Epithelial cell of prostate (primary cell): ENCODE measurements at regions not wholly inside any gene's neighbourhood (a gene's known extent, or its start where the extent isn't known, plus 50 kb on each side); places are given as distances from the start of the nearest gene placed in this dataset.

Experiments
- DNase-seq: peaks from one replicate; pipeline ENCODE4 v3.0.0-alpha.2; 2011; ENCODE audit warnings: low read depth, low spot score
- H3K27ac ChIP-seq: fragments of 450-650 bp; 2 replicates; pipeline ENCODE4 v1.5.1; 2017; ENCODE audit warnings: mild to moderate bottlenecking

DNA sequence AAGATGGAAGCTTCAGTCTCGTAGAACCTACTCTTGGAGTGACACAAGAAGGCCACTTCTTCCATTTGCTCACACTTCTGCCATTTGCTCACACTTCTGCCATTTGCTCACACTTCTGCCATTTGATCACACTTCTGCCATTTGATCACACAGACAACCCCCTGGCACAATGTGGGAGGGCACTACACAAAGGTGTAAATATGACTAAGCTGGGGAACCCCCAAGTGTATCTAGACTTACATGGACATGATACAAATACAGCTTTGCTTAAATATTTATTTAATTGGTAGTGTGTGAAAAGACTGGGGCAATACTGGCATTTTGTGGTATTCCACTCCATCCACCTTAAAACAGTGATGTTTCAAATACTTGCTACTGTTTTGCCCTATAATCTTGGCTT lies 296.2 kb upstream of the PPFIA2 start:
- no peak for DNase-seq
- no peak overlapping the region for H3K27ac ChIP-seq

DNA sequence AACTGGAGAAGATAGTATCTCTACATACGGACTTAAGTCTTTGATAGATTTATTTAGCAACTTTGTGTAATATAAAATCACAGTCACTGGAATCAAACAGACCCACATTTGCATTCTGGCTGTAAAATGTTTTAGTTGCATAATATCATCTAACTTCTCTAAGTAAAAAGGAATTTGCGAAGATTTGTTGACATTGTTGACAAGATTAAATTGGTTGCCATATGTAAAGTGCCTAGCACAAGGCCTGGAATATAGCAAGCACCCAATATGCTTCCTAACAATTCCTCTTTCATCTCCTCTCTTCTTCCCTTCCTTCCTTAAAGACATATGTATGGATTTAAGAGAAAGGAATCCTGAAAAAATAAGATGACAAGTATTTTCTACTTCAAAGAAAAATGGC lies 295.4 kb upstream of the PPFIA2 start:
- no peak for DNase-seq
- no peak overlapping the region for H3K27ac ChIP-seq

DNA sequence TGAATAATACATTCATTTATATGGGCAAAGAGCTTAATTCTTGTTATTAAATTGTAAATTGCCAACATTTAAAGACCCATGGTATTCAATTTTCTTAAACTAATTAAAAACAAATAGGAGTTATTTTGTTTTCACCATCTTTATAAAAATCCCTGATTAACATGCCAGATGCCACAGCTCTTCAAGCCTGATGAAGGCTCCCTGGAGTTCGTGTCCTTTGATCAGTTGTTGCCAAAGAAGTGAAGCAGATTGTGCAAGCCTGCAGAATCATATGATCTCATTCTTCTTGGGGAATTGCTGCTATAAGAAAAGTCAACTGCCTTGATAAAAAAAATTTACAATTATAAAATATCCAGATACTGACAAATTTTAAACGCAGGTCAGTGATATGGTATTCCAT lies 288.3 kb upstream of the PPFIA2 start:
- no peak for DNase-seq
- H3K27ac ChIP-seq, result no peak overlapping the region

DNA sequence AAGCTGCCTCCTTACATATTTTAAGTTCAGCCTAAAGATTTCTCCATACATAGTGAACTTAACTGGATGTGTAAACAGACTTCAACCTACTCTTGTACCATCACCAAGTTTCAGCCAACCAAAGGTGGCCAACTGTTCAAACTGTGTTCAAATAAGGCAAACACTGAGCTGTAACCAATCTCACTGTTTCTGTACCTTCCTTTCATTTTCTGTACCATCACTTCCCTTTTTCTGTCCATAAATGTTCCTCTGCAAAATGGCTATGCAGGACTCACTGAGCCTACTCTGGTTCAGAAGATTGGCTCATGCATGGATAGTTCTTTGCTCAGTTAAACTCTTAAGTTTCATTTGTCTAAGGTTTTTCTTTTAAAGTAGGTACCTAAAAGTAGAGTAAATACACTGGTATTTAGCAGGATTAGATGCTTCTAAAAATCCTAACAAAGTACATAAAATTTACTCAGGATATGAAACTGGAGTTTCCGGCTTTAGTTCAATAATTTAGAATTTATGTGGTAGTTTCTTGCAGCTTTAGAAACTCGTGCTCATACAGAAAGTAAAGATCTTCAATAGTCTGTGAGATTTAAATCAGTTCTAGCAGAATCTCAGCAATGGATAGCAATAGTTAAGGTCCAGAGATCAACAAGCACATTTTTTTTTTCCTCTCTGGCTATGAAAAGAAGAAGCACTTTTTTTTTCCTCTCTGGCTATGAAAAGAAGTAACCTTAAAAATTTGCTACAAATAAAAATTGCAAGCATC lies 282.0 kb upstream of the PPFIA2 start:
- no peak overlapping the region for H3K27ac ChIP-seq
- no peak for DNase-seq

DNA sequence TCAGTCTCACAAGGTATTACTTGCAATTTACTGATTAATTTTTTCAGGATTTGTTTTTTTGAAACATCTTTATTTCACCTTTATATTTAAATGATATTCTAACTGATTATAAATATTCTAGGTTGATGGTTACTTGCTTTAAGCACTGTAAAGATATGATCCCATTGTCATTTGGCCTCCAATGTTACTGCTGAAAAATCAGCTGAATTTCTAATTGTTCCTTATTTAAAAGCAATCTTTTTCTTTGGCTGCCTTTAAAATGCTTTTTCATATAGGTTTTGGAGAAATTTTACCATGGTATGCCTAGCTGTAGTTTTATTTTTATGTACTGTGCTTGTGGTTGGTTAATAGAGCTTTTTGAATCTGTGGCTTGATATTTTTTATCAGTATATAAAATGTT lies 275.6 kb upstream of the PPFIA2 start:
- no peak overlapping the region for H3K27ac ChIP-seq
- no peak for DNase-seq

DNA sequence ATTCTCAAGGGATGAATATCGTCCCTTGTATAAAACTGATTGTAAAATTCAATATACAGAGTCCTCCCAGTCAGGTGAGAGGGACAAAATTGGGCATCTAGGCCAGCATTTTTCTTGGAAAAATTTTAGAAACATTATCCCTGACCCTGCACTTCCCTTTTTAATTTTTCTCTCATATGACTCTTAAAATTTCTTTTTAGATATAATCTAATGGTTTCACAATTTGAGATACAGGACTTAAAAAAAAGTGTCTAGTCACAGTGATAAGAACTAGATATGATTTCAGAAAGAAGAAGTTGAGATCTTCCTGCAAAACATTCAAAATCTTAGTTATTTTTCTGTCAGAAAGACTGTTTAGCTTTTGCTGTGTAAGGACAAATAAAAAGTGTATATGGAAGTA lies 270.8 kb upstream of the PPFIA2 start:
- no peak for DNase-seq
- H3K27ac ChIP-seq, result no peak overlapping the region

DNA sequence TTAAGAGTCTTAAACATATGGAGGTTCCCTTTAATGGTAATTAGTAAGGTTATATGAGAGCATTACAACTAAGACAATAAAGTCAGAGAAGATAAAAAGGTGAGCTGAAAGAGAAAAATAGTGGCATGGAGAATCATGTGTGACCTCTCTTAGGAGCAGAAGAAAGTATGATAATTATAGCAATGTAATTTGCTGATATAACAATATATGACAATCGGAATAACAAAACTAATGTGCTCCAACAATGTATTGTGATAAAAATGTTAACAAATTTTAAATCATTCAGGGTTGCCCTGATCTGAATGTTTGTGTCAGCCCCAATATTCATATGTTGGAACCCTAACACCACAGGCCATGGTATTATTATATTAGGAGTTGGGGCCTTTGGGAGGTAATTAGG lies 269.6 kb upstream of the PPFIA2 start:
- no peak overlapping the region for H3K27ac ChIP-seq
- no peak for DNase-seq

DNA sequence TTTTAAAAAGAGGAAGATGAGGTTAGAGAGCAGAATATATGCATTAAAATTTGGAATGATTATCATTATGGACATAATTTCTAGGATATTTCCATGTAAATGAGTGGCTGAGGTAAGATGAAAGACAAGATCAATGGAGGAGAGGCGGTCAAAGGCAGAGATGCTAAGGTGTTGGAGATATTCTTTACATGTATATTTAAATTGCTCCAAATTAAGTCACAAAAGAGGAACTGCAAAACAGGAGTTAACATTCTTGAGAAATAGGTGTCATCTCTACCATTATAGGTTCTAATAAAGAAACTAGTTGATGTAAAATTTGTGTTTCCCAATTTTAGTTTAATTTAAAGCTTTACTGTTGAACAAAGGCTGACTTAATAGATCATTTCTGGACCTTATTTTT lies 268.5 kb upstream of the PPFIA2 start:
- H3K27ac ChIP-seq, result no peak overlapping the region
- no peak for DNase-seq

DNA sequence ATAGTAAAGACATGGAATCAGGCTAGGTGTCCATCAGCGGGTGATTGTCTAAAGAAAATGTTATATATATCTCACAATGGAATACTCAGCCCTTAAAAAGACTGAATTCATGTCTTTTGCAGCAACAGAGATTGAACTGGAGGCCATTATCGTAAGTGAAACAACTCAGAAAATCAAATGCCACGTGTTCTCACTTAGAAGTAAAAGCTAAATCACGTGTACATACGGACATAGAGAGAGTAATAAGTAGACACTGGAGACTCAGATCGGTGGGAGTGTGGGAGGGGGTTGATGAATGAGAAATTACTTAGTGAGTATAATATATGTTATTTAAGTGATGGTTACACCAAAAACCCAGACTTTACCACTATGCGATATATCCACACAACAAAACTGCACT lies 266.3 kb upstream of the PPFIA2 start:
- no peak for DNase-seq

DNA sequence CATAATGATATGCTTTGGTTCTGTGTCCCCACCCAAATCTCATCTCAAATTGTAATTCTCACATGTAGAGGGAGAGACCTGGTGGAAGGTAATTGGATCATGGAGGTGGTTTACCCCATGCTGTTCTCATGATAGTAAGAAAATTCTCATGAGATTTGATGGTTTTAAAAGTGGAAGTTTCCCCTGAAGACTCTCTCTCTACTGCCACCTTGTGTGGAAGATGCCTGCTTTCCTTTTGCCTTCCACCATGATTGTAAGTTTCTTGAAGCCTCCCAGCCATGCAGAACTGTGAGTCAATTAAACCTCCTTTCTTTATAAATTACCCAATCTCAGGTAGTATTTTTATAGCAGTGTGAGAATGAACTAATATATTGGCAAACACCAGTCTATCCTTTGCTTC lies 260.4 kb upstream of the PPFIA2 start:
- DNase-seq, result no peak
- no peak overlapping the region for H3K27ac ChIP-seq

More for the DNA sequence above, 266.3 kb upstream of the PPFIA2 start:
- H3K27ac ChIP-seq, result no peak overlapping the region

DNA sequence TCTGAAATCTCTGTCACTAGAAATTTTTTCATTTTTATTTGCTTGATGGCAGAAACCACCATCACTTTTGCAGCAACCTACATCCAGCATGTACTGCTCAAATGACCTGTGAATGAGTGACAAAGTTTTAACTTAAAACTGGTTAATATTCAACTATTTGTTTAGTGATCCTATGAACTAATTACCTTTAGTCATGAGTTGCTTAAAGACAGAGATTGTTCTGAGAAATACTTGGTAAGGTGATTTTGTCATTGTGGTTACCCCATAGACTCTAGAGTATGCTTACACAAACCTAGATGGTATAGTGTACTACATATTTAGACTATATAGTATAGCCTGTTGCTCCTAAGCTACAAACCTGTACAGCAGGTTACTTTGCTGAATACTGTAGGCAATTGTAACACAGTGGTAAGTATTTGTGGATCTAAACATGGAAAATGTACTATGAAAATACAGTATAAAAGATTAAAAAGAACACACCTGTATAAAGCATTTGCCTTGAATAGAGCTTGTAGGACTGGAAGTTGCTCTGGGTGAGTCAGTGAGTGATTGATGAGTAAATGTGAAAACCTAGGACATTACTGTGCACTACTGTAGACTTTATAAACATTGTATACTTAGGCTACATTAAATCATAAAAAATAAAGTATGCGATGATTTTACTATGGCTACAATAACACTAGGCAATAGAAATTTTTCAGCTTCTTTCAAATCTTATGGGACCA lies 256.6 kb upstream of the PPFIA2 start:
- DNase-seq, result no peak
- no peak overlapping the region for H3K27ac ChIP-seq

DNA sequence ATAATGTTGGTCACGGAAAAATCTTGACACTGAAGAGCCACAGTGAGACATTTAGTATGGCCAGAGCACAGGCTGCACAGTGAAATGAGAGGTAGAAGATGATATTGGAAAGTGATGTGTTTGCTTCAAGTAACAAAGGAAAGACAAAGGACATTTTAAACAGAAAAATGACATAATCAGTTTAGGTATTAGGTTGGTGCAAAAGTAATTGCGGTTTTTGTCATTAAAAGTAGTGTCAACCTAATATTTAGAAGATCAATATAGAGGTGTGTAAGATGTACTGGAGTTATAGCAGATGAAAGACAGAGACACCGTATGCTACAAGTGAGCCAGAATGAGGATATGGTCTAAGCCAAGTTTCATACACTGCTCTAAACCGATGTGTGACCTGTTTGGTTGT lies 253.0 kb upstream of the PPFIA2 start:
- no peak overlapping the region for H3K27ac ChIP-seq
- DNase-seq, result no peak

DNA sequence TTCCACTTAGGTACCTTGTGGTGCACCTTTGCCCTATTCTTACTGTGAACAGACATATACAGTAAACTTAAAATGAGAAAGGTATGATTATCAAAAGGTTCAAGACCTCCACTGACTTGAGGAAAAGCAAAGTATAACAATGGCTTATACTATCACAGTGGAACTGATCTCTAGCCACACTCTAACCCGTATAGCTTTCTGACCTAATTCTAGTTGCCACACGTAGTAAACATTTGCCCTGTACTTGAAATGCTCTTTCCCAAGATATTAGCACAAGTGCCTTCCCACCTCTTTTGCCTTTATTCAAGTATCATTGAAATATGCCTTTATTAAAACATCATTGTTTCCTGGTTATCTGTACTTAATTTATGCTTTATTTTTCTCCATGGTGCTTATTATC lies 250.4 kb upstream of the PPFIA2 start:
- DNase-seq, result no peak
- H3K27ac ChIP-seq, result no peak overlapping the region

DNA sequence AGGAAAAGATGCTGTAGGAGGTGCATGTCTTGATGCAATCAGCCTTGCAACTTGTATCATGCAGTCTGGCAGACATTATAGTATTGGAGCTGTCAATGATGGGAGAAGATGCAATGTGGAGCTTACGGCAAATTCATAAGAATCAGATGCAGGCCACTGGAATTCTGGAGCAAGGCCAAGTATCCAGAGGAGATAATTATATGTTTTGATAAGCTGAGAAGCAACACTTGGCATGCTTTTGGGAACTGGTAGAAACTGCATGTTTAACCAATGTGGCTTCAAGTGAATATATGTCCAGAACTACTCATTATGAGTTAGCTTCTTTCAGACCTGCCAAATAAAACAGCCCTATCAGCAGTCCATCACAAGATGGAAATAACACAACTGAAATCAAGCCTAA lies 249.1 kb upstream of the PPFIA2 start:
- H3K27ac ChIP-seq, result no peak overlapping the region
- no peak for DNase-seq

DNA sequence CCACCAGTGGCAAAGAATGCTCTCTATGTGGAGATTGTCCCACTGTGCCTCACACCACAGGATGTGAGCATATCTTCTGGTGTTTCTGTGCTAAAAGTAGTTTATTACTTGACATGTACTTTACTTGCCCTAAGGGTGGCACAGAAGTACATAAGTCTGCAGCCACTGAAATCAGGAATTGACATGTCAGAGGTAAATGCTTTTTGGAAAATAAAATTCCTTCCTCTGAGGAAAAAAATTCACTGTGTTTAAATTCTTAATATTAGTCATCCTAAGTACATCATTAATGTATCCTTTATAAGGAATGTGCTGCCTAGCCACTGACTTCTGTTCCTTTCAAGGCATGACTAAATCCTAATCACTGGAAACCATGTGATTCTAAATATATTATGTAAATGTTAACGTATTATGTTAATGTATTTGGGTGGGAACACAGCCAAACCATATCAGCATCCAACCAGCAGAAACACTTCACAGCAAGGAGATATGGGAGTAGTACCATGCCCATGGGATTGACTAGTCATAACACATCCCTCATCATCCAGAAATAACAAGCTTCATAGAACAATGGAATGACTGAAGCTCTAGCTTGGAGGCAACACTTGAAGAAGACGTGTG lies 239.7 kb upstream of the PPFIA2 start:
- no peak for DNase-seq
- H3K27ac ChIP-seq, result no peak overlapping the region

DNA sequence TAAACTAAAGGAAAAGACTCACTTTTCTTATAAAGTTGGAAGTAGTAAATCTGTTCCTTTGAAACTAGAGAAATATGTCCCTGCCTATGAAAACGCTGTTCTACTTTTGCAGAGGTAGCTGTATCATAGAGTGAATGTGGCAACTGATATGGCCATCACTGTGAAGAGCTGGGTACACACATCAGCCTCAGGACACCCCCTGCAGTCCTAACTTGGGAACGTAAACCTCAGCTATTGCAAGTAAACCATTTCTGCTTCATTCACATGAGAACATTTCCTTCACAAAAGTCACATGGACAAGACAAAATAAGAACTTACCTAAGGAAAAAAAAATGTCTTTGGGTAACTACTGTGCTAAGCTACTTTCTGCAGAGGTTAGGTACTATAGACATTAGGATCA lies 233.3 kb upstream of the PPFIA2 start:
- no peak overlapping the region for H3K27ac ChIP-seq
- DNase-seq, result no peak

DNA sequence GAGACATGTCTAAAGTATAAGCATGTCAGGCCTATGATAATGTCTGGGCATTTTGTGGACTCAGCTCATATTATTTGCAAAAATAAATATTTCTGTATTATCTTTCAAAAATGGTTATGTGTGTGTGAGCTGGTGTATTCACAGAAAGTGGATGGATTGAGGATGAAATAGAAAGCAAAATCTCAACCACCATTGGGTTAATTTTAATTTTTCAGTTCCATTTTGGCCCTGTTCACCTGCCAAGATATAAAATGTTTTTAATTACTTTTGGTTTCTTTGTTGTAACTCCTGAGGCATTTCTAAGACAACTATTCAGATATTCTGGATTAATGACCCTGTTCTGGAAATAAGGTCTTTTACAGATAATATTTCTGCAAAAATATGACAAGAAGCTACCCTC lies 232.7 kb upstream of the PPFIA2 start:
- no peak overlapping the region for H3K27ac ChIP-seq
- no peak for DNase-seq

DNA sequence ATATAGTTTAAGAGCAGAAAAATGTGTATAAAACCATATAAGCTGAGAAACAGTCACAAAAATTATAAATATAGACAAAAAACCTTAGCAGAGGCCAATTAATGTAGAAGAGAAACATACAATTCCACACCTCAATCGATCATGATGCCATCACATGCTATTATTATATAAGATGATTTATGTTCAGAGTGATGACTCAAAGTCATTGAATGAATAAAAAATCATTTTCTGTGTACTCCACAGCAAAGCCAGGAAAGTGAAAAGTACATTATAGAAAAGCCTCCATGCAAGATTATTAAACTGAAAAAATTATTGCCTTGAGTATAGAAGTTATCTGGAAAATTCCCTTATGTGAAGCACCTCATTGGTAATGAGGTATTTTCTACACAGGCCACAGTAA lies 229.2 kb upstream of the PPFIA2 start:
- H3K27ac ChIP-seq, result no peak overlapping the region
- DNase-seq, result no peak

DNA sequence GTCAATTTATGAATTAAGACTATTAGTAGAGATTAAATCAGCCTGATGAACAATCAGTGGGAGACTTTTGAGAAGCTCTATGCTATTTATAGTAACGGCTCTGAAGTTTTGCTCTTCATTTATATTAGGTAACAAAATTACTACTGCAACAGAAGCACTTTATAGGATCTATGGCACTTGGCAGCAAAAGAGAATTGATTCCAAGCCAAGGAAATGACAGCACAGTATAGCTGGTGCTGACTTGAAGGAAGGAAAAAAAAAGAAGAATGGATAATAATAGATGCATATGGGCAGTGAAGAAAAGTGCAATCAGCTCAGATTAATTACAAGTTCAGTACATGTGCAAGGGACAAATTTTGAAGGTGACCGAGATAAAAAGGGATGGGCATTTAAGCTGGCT lies 228.2 kb upstream of the PPFIA2 start:
- H3K27ac ChIP-seq, result no peak overlapping the region

DNA sequence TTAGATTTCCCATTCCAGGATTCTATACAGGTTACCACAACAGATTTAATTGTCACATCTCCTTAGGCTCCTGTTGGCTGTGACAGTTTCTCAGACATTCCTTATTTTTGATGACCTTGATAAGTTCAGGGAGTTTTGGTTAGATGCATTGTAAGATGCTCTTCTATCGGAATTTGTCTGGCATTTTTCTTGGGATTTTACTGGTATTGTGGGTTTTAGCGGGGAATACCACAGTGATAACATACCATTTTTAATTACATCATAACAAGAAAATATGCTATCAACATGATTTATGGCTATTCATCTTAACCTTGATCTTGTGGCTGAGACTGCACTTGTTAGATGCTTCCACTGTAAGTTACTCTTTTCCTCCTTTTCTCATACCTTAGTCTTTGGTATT lies 217.5 kb upstream of the PPFIA2 start:
- H3K27ac ChIP-seq, result no peak overlapping the region
- no peak for DNase-seq

More for the DNA sequence above, 228.2 kb upstream of the PPFIA2 start:
- no peak for DNase-seq

DNA sequence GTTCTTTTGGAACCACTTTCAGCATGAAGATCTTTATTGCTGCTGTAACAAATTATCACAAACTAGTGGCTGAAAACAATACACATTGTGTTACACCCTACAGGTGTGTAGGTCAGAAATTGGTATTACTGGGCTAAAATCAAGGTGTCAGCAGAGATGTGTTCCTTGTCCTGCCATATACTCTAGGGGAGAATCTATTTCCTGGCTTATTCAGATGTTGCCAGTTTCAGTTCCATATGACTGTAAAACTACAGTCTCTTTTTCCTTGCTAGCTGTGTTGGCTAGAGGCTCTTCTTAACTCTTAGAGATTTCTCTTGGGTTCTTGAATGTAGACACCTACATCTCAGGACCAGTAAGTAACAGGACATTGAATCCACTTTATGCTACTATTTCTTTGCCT lies 215.6 kb upstream of the PPFIA2 start:
- H3K27ac ChIP-seq, result no peak overlapping the region
- DNase-seq, result no peak

DNA sequence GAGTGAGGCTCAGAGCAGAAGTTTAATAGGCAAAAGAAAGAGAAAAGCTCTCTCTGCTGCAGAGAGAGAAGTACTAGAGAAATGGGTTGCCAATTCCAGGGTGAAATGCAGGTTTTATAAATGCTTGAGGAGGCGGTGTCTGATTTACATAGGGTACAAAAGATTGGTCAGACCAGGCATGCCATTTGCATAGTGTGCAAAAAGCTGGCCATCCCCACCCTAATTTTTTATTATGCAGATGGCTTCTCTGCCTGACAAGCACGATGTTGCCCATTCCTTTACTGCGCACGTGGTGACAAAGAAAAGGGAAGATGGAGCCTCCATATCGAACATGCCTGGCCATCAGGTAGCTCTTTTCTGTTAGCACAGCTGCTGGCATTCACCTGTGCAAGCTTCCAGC lies 209.3 kb upstream of the PPFIA2 start:
- no peak overlapping the region for H3K27ac ChIP-seq
- DNase-seq, result no peak
